BE2C (cell line): ENCODE measurements at regions not wholly inside any gene's neighbourhood (a gene's known extent, or its start where the extent isn't known, plus 50 kb on each side); places are given as distances from the start of the nearest gene placed in this dataset.

Experiments
- DNase-seq: peaks from one replicate; pipeline ENCODE4 v3.0.0-alpha.2; 2020
- H3K27me3 ChIP-seq: fragments of 250-450 bp; sonication (Bioruptor Pico); 2 replicates; pipeline ENCODE4 v1.5.1; 2020; ENCODE audit warnings: mild to moderate bottlenecking
- H3K36me3 ChIP-seq: fragments of 250-450 bp; sonication (Bioruptor Pico); 2 replicates; pipeline ENCODE4 v1.5.1; 2020; ENCODE audit warnings: mild to moderate bottlenecking
- H3K4me1 ChIP-seq: fragments of 250-450 bp; sonication (Bioruptor Pico); 2 replicates; pipeline ENCODE4 v1.5.1; 2020
- H3K4me3 ChIP-seq: 2 replicates; pipeline ENCODE4 v1.5.1; 2011; ENCODE audit warnings: low read depth, low read length
- H3K9me3 ChIP-seq: fragments of 250-450 bp; sonication (Bioruptor Pico); 2 replicates; pipeline ENCODE4 v1.5.1; 2020
- CTCF ChIP-seq: IDR thresholded peaks from 2 replicates; pipeline ENCODE4 v1.5.1; 2012; ENCODE audit warnings: mild to moderate bottlenecking, low read depth, low read length

GRCh38 chr6:56407883-56408410, 160.6 kb upstream of the COL21A1 start:
- Histone ChIP-seq H3K36me3 (no peaks in the 10 kb centered on the region), H3K9me3 (no peaks in the 10 kb centered on the region), H3K4me1 (no peaks in the 10 kb centered on the region), H3K27me3 (no peaks in the 10 kb centered on the region), H3K4me3 (no peak overlapping the region)
- TF ChIP-seq CTCF: no peak
- DNase-seq: no peak

DNA sequence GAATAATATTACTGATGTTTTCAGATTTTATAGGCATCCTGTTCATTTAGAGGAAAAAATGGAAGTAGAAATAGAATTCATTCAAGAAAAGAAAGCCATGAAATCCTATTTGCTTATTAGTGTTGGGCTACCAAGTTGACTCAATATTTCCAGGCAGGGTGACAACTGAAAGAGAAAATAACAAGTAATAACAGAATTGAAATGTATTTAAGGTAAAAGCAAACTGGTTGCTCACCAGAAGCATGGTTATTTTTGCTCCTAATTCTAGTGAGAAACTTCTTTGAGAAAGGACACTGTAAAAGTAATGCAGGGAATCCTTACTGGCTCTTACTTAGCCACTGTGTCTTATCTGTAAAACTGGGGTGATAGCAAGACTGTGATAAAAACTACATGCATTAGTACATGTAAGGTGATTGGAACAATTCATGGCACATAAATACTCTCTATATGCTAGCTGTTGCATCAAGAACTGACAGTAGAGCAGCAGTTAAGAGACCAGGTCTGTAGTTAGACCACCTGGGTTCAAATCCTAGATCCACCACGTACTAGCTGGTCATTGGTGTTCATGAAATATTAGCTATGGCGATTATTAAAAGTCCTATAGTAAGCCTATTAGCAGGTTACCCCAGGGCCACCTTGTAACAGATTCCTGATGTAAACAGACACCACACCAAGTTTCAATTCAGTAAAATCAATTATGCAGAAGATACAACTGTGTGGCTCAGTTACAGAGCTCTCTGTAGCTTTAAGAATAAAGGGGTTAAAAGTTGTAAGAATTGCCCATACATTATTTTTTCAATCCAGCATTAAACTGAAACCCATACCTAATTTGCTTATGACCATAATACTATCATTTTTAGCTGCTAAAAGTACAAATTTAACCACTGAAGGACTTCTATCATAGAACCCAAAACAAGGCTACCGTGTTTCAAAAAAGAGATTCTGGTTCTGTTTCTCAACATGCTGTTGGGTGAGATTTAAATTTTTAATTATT, 159.2 kb upstream of the COL21A1 start:
- TF ChIP-seq CTCF: no peak
- no peak for DNase-seq
- H3K4me1 ChIP-seq: no peaks in the 10 kb centered on the region
- no peaks in the 10 kb centered on the region for H3K36me3 ChIP-seq
- H3K4me3 ChIP-seq: no peak overlapping the region
- H3K9me3 ChIP-seq: no peaks in the 10 kb centered on the region
- H3K27me3 ChIP-seq: no peaks in the 10 kb centered on the region

DNA sequence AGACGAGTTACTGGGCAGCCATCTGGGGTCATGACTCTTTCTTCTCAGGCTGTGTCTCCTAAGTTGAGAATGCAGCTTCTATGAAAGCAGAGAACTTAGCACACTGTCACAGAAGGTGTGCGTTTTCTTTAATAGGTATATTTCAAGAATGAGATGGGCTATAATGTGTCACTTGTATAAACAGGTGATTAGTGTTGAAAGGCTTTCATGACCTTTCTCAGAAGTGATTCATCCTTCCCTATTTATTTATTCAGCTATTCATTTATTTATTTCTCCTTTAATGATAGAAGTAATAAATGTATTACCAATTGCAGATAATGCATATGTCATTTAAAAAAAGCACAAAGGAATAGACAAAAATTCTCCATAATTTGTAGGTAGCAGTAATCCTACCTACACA, 157.2 kb upstream of the COL21A1 start:
- no peak overlapping the region for H3K4me3 ChIP-seq
- TF ChIP-seq CTCF: no peak
- H3K27me3 ChIP-seq: no peaks in the 10 kb centered on the region
- no peak for DNase-seq
- no peaks in the 10 kb centered on the region for H3K9me3 ChIP-seq
- no peaks in the 10 kb centered on the region for H3K36me3 ChIP-seq
- H3K4me1 ChIP-seq: no peaks in the 10 kb centered on the region

GRCh38 chr6:56403745-56404144, 156.4 kb upstream of the COL21A1 start:
- Histone ChIP-seq H3K27me3 (no peaks in the 10 kb centered on the region), H3K4me3 (no peak overlapping the region), H3K4me1 (no peaks in the 10 kb centered on the region), H3K9me3 (no peaks in the 10 kb centered on the region), H3K36me3 (no peaks in the 10 kb centered on the region)
- DNase-seq: no peak
- TF ChIP-seq CTCF: no peak

GRCh38 chr6:56401477-56402070, 154.2 kb upstream of the COL21A1 start:
- Histone ChIP-seq H3K36me3 (no peaks in the 10 kb centered on the region), H3K27me3 (no peaks in the 10 kb centered on the region), H3K9me3 (no peaks in the 10 kb centered on the region), H3K4me1 (no peaks in the 10 kb centered on the region), H3K4me3 (no peak overlapping the region)
- DNase-seq: no peak
- no peak for TF ChIP-seq CTCF

GRCh38 chr6:56400273-56400672, 152.9 kb upstream of the COL21A1 start:
- no peaks in the 10 kb centered on the region for H3K27me3 ChIP-seq
- no peaks in the 10 kb centered on the region for H3K9me3 ChIP-seq
- no peak overlapping the region for H3K4me3 ChIP-seq
- H3K36me3 ChIP-seq: no peaks in the 10 kb centered on the region
- TF ChIP-seq CTCF: no peak
- no peak for DNase-seq
- H3K4me1 ChIP-seq: no peaks in the 10 kb centered on the region
